ENCODE measurements at regions not wholly inside any gene's neighbourhood (a gene's known extent, or its start where the extent isn't known, plus 50 kb on each side); places are given as distances from the start of the nearest gene placed in this dataset.

- no peak overlapping the region for H3K4me3 ChIP-seq (ENCODE audit: severe bottlenecking)
- ATAC-seq (ENCODE audit: low read depth) = no peak
- H3K36me3 ChIP-seq (ENCODE audit: low read depth) = no peaks in the 10 kb centered on the region
- H3K27me3 ChIP-seq (ENCODE audit: insufficient read depth, poor library complexity, severe bottlenecking) = no peaks in the 10 kb centered on the region
- no peak for DNase-seq (ENCODE audit: low spot score)
- no peak for TF ChIP-seq CTCF (IDR thresholded peaks at IDR 0.05; ENCODE audit: poor library complexity, severe bottlenecking)
- H3K27ac ChIP-seq (ENCODE audit: poor library complexity, severe bottlenecking) = no peak overlapping the region
- H3K9me3 ChIP-seq (ENCODE audit: severe bottlenecking) = no peaks in the 10 kb centered on the region
- H3K4me1 ChIP-seq (ENCODE audit: insufficient read depth, poor library complexity, severe bottlenecking) = no peaks in the 10 kb centered on the region
Observed at GRCh38 chr10:78175444-78176015, 141.9 kb downstream of the RPS24 start.

- no peaks in the 10 kb centered on the region for H3K27me3 ChIP-seq (ENCODE audit: insufficient read depth, poor library complexity, severe bottlenecking)
Observed at GRCh38 chr10:78176320-78177317, 143.0 kb downstream of the RPS24 start.

GRCh38 chr10:78177491-78178185, 144.0 kb downstream of the RPS24 start:
- H3K36me3 ChIP-seq (ENCODE audit: low read depth) = no peaks in the 10 kb centered on the region
- no peaks in the 10 kb centered on the region for H3K27me3 ChIP-seq (ENCODE audit: insufficient read depth, poor library complexity, severe bottlenecking)
- TF ChIP-seq CTCF (IDR thresholded peaks at IDR 0.05; ENCODE audit: poor library complexity, severe bottlenecking) = no peak
- H3K4me1 ChIP-seq (ENCODE audit: insufficient read depth, poor library complexity, severe bottlenecking) = no peaks in the 10 kb centered on the region
- H3K9me3 ChIP-seq (ENCODE audit: severe bottlenecking) = no peaks in the 10 kb centered on the region
- ATAC-seq (ENCODE audit: low read depth) (no peak), DNase-seq (ENCODE audit: low spot score) (no peak)
- H3K4me3 ChIP-seq (ENCODE audit: severe bottlenecking) = no peak overlapping the region
- no peak overlapping the region for H3K27ac ChIP-seq (ENCODE audit: poor library complexity, severe bottlenecking)

More at GRCh38 chr10:78176320-78177317, 143.0 kb downstream of the RPS24 start:
- no peaks in the 10 kb centered on the region for H3K9me3 ChIP-seq (ENCODE audit: severe bottlenecking)
- TF ChIP-seq CTCF (IDR thresholded peaks at IDR 0.05; ENCODE audit: poor library complexity, severe bottlenecking) = no peak
- no peak overlapping the region for H3K27ac ChIP-seq (ENCODE audit: poor library complexity, severe bottlenecking)
- no peak for DNase-seq (ENCODE audit: low spot score)
- ATAC-seq (ENCODE audit: low read depth) = no peak
- no peaks in the 10 kb centered on the region for H3K4me1 ChIP-seq (ENCODE audit: insufficient read depth, poor library complexity, severe bottlenecking)
- H3K4me3 ChIP-seq (ENCODE audit: severe bottlenecking) = no peak overlapping the region
- H3K36me3 ChIP-seq (ENCODE audit: low read depth) = no peaks in the 10 kb centered on the region

- DNase-seq (ENCODE audit: low spot score) (no peak), ATAC-seq (ENCODE audit: low read depth) (no peak)
- TF ChIP-seq CTCF (IDR thresholded peaks at IDR 0.05; ENCODE audit: poor library complexity, severe bottlenecking) = no peak
- Histone ChIP-seq H3K27ac (ENCODE audit: poor library complexity, severe bottlenecking) (no peak overlapping the region), H3K36me3 (ENCODE audit: low read depth) (no peaks in the 10 kb centered on the region), H3K9me3 (ENCODE audit: severe bottlenecking) (no peaks in the 10 kb centered on the region), H3K4me1 (ENCODE audit: insufficient read depth, poor library complexity, severe bottlenecking) (no peaks in the 10 kb centered on the region), H3K27me3 (ENCODE audit: insufficient read depth, poor library complexity, severe bottlenecking) (no peaks in the 10 kb centered on the region), H3K4me3 (ENCODE audit: severe bottlenecking) (no peak overlapping the region)
Observed at GRCh38 chr10:78178397-78178796, 144.7 kb downstream of the RPS24 start.
